OCI-M2 (cell line): ENCODE measurements at regions not wholly inside any gene's neighbourhood (a gene's known extent, or its start where the extent isn't known, plus 50 kb on each side); places are given as distances from the start of the nearest gene placed in this dataset.

Experiments used
- DNase-seq: peaks from one replicate; lab custom pipeline; 2025; ENCODE audit not compliant: unreplicated experiment; lab: John Stamatoyannopoulos, UW

GRCh38 chr3:144129536-144130214 is 158.1 kb downstream of the DIPK2A start:
- no peak for DNase-seq

- DNase-seq: no peak
These were observed 169.5 kb downstream of the DIPK2A start for GRCh38 chr3:144141074-144141473.

GRCh38 chr3:144141496-144141895 is 169.9 kb downstream of the DIPK2A start:
- no peak for DNase-seq

- DNase-seq: no peak
These were observed 170.7 kb downstream of the DIPK2A start for GRCh38 chr3:144142151-144142840.

GRCh38 chr3:144148356-144148755 is 176.7 kb downstream of the DIPK2A start:
- DNase-seq: no peak

GRCh38 chr3:144151983-144152382 is 180.4 kb downstream of the DIPK2A start:
- no peak for DNase-seq

- no peak for DNase-seq
These were observed 189.0 kb downstream of the DIPK2A start for GRCh38 chr3:144160627-144161026.

GRCh38 chr3:144162042-144162441 is 190.4 kb downstream of the DIPK2A start:
- no peak for DNase-seq

- no peak for DNase-seq
These were observed 192.7 kb downstream of the DIPK2A start for GRCh38 chr3:144164352-144164751.

GRCh38 chr3:144165482-144165881 is 193.9 kb downstream of the DIPK2A start:
- no peak for DNase-seq

GRCh38 chr3:144167634-144168033 is 196.0 kb downstream of the DIPK2A start:
- DNase-seq: no peak

GRCh38 chr3:144173491-144173890 is 201.9 kb downstream of the DIPK2A start:
- no peak for DNase-seq

- no peak for DNase-seq
These were observed 204.2 kb downstream of the DIPK2A start for GRCh38 chr3:144175644-144176425.

- DNase-seq: no peak
These were observed 206.0 kb downstream of the DIPK2A start for GRCh38 chr3:144177649-144178048.

- DNase-seq: no peak
These were observed 207.0 kb downstream of the DIPK2A start for GRCh38 chr3:144178607-144179006.

GRCh38 chr3:144181062-144181461 is 209.4 kb downstream of the DIPK2A start:
- no peak for DNase-seq

GRCh38 chr3:144182501-144182900 is 210.9 kb downstream of the DIPK2A start:
- no peak for DNase-seq

- DNase-seq: no peak
These were observed 213.7 kb downstream of the DIPK2A start for GRCh38 chr3:144185276-144185675.

GRCh38 chr3:144187531-144188210 is 216.0 kb downstream of the DIPK2A start:
- DNase-seq: no peak

GRCh38 chr3:144189044-144189443 is 217.4 kb downstream of the DIPK2A start:
- no peak for DNase-seq

- DNase-seq: no peak
These were observed 225.5 kb downstream of the DIPK2A start for GRCh38 chr3:144197116-144197515.
